SU-DHL-6 (cell line): ENCODE measurements at regions not wholly inside any gene's neighbourhood (a gene's known extent, or its start where the extent isn't known, plus 50 kb on each side); places are given as distances from the start of the nearest gene placed in this dataset.

Experiments
- EZH2phosphoT487 ChIP-seq: fragments of 200-600 bp; sonication (generic), shearing (Covaris generic); conservative IDR thresholded peaks from 2 replicates; pipeline ENCODE4 v1.6.1; 2018; ENCODE audit warnings: mild to moderate bottlenecking, antibody characterized with exemption, low read length, moderate library complexity, mixed read lengths
- TF ChIP-seq, protein P1 (sequence below): fragments of 200-600 bp; sonication (generic); IDR thresholded peaks from one replicate; pipeline ENCODE4 v1.5.1; 2017; ENCODE audit warnings: antibody characterized with exemption, mild to moderate bottlenecking, low read length, moderate library complexity; ENCODE audit not compliant: insufficient read depth, poor library complexity, severe bottlenecking

GRCh38 chr1:213826891-213827290 is 160.9 kb upstream of the PROX1 start:
- TF ChIP-seq, protein P1, sequence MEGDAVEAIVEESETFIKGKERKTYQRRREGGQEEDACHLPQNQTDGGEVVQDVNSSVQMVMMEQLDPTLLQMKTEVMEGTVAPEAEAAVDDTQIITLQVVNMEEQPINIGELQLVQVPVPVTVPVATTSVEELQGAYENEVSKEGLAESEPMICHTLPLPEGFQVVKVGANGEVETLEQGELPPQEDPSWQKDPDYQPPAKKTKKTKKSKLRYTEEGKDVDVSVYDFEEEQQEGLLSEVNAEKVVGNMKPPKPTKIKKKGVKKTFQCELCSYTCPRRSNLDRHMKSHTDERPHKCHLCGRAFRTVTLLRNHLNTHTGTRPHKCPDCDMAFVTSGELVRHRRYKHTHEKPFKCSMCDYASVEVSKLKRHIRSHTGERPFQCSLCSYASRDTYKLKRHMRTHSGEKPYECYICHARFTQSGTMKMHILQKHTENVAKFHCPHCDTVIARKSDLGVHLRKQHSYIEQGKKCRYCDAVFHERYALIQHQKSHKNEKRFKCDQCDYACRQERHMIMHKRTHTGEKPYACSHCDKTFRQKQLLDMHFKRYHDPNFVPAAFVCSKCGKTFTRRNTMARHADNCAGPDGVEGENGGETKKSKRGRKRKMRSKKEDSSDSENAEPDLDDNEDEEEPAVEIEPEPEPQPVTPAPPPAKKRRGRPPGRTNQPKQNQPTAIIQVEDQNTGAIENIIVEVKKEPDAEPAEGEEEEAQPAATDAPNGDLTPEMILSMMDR: no peak
- no peak for TF ChIP-seq EZH2phosphoT487
